NB4 (cell line): ENCODE measurements at regions not wholly inside any gene's neighbourhood (a gene's known extent, or its start where the extent isn't known, plus 50 kb on each side); places are given as distances from the start of the nearest gene placed in this dataset.

Experiments
- DNase-seq: peaks from one replicate; pipeline ENCODE4 v3.0.0; 2010; ENCODE audit warnings: low read depth
- H3K4me3 ChIP-seq: one replicate; pipeline ENCODE4 v1.5.1; 2011; ENCODE audit warnings: mild to moderate bottlenecking, low read depth, low read length, moderate library complexity
- MYC ChIP-seq: IDR thresholded peaks from 2 replicates; pipeline ENCODE4 v1.6.1; 2011; ENCODE audit warnings: low read depth, low read length
- POLR2A ChIP-seq: IDR thresholded peaks from 2 replicates; pipeline ENCODE4 v1.6.1; 2011; ENCODE audit warnings: mild to moderate bottlenecking; ENCODE audit not compliant: insufficient read length; ENCODE audit errors: extremely low read depth
- TF ChIP-seq, protein P1 (sequence below): IDR thresholded peaks from 2 replicates; pipeline ENCODE4 v1.6.1; 2011; ENCODE audit warnings: low read depth, low read length
- TF ChIP-seq, protein P2 (sequence below): IDR thresholded peaks from one replicate; pipeline ENCODE4 v1.5.1; 2012; ENCODE audit warnings: low read depth, low read length

DNA sequence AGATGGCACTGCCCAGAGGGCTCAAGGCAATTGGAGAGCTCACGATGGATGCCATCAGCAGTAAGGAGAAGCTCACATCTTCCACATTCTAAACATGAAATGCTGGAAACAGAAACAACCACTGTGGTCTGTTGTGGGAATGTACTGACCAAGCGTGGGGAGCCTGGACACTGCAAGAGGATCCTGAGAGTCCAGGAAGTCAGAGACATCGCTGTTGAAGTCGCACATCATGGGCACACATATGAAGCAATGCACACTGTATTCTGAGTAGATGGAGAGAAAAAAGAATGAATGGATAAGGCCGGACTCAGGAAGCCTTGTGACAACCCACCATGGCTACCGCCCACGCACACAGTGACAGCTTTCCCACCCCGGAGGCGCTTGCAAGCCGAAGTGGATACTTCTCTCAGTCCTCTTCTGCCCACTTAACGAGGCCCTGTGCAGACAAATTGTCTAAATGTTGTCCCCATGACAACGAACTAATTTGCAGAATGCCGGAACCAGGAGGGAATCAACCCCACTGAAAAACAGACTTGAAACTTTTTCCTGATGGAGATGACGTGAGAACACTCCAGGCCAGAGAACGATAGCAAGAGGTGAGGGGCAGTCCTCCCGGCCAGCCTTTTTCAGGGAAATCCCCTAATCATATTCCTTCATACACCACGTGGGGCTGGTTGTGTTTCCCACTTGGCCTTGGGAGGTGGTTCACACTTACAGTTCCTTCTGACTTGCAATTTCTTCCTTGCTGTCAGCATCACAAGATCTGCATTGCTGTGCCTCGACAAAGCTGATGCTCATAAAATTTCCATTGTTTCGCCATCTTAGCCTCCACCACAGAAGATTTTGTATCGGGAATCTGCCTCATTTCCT lies 109.6 kb upstream of the SERP2 start:
- no peak for TF ChIP-seq POLR2A
- TF ChIP-seq, protein P1, sequence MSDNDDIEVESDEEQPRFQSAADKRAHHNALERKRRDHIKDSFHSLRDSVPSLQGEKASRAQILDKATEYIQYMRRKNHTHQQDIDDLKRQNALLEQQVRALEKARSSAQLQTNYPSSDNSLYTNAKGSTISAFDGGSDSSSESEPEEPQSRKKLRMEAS = no peak
- TF ChIP-seq, protein P2, sequence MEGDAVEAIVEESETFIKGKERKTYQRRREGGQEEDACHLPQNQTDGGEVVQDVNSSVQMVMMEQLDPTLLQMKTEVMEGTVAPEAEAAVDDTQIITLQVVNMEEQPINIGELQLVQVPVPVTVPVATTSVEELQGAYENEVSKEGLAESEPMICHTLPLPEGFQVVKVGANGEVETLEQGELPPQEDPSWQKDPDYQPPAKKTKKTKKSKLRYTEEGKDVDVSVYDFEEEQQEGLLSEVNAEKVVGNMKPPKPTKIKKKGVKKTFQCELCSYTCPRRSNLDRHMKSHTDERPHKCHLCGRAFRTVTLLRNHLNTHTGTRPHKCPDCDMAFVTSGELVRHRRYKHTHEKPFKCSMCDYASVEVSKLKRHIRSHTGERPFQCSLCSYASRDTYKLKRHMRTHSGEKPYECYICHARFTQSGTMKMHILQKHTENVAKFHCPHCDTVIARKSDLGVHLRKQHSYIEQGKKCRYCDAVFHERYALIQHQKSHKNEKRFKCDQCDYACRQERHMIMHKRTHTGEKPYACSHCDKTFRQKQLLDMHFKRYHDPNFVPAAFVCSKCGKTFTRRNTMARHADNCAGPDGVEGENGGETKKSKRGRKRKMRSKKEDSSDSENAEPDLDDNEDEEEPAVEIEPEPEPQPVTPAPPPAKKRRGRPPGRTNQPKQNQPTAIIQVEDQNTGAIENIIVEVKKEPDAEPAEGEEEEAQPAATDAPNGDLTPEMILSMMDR = no peak
- no peak for TF ChIP-seq MYC
- no peak overlapping the region for H3K4me3 ChIP-seq
- DNase-seq = no peak

DNA sequence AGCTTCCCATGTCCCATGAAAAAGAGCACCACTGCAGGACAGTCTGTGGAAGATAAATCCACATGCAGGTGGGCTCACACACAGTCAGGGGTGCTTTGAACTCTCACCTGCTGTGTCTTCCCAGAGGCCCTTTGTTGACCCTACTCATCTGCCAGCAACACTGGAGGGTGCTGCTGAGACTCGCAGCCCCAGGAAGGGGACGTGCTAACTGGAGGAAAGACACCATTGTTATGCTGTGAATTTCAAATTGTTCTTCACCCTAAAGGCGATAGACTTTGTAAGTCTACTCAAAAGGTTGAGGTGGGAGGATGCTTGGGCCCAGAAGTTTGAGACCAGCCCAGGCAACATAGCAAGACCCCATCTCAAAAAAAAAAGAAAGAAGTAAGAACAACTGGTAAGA lies 107.3 kb upstream of the SERP2 start:
- no peak for TF ChIP-seq MYC
- no peak for TF ChIP-seq POLR2A
- TF ChIP-seq, protein P2 = no peak
- TF ChIP-seq, protein P1 = no peak
- no peak overlapping the region for H3K4me3 ChIP-seq
- DNase-seq = no peak

DNA sequence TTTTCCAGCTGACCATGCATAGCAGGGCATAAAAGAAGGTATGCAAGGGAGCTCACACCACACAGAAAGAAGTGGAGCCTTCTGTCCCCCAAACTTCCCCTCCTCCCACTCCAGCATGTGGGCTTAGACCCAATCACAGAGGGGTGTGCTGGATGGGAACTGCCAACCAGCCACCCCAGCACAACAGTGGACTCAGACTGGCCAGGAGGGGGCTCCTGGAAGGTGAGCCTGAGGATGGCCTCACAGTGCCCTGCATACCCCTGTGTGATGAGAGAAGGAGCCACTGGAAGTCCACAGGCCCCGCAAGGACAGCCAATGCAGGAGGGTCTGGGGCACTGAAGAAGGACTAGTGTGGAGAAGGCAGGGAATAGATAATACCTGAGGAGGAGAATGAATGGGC lies 106.9 kb upstream of the SERP2 start:
- no peak for DNase-seq
- no peak overlapping the region for H3K4me3 ChIP-seq
- TF ChIP-seq, protein P1 = no peak
- TF ChIP-seq, protein P2 = no peak
- TF ChIP-seq MYC (no peak), POLR2A (no peak)

DNA sequence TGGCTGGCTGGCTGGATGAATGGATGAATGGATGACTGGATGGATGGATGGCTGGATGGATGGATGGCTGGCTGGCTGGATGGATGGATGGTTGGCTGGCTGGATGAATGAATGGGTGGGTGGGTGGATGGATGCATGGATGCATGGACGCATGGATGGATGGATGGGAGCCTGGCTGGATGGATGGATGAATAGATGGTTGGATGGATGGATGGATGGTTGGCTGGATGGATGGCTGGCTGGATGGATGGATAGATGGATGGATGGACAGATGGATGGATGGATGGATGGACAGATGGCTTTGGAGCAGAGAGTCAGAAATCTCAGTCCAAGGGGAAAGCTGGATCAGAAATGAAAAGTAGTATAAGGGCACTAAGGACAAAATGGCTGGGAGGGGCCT lies 106.4 kb upstream of the SERP2 start:
- DNase-seq = no peak
- TF ChIP-seq POLR2A (no peak), MYC (no peak)
- TF ChIP-seq, protein P1 = no peak
- TF ChIP-seq, protein P2 = no peak
- no peak overlapping the region for H3K4me3 ChIP-seq

DNA sequence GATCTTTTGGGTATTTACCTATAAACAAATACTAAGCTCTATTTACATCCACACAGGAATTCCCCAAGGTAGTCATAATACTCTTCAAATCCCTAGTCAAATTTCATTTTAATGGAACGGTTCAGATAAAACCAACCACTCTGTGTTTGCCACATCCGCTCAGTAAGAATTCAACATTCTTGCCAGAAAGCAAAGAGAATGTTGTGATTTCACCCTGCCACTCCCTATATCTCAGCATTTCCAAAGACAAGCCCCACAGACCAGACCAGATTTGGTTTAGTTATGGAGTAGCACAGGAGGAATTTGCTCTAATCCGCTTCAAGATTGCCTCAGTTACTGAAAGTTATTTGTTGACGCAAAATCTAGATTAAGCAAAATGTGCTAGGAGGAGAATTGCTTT lies 105.6 kb upstream of the SERP2 start:
- no peak for DNase-seq
- no peak for TF ChIP-seq MYC
- no peak overlapping the region for H3K4me3 ChIP-seq

DNA sequence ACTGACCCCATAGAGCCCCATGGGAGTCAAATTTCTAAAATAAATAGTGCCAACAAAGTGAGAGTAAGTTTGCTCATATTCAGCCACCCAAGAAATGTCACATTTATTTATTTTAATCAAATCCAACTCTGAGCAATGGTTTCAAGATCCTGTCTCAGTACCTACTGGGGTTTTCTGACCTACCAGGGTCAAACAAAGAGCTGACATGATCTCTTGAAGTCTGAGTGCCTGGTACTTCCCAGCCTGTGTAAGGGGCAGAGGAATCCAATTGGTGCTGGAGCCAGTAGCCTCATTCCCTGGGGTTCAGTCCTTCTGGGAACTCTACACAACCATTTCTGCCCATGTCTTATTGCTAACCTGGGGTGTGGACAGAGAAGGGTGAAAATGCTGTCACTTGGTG lies 104.6 kb upstream of the SERP2 start:
- H3K4me3 ChIP-seq = no peak overlapping the region
- no peak for DNase-seq
- no peak for TF ChIP-seq MYC
- TF ChIP-seq, protein P1 = no peak
- TF ChIP-seq POLR2A = no peak
- TF ChIP-seq, protein P2 = no peak
